ENCODE measurements at regions not wholly inside any gene's neighbourhood (a gene's known extent, or its start where the extent isn't known, plus 50 kb on each side); places are given as distances from the start of the nearest gene placed in this dataset.

- POLR2A ChIA-PET, result no interaction called here
- TF ChIP-seq, protein P1, sequence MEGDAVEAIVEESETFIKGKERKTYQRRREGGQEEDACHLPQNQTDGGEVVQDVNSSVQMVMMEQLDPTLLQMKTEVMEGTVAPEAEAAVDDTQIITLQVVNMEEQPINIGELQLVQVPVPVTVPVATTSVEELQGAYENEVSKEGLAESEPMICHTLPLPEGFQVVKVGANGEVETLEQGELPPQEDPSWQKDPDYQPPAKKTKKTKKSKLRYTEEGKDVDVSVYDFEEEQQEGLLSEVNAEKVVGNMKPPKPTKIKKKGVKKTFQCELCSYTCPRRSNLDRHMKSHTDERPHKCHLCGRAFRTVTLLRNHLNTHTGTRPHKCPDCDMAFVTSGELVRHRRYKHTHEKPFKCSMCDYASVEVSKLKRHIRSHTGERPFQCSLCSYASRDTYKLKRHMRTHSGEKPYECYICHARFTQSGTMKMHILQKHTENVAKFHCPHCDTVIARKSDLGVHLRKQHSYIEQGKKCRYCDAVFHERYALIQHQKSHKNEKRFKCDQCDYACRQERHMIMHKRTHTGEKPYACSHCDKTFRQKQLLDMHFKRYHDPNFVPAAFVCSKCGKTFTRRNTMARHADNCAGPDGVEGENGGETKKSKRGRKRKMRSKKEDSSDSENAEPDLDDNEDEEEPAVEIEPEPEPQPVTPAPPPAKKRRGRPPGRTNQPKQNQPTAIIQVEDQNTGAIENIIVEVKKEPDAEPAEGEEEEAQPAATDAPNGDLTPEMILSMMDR (IDR thresholded peaks at IDR 0.05; ENCODE audit: insufficient read depth, low read length, missing control alignments), result no peak
Observed at GRCh38 chr12:94056419-94057158, 91.8 kb upstream of the PLXNC1 start.

DNA sequence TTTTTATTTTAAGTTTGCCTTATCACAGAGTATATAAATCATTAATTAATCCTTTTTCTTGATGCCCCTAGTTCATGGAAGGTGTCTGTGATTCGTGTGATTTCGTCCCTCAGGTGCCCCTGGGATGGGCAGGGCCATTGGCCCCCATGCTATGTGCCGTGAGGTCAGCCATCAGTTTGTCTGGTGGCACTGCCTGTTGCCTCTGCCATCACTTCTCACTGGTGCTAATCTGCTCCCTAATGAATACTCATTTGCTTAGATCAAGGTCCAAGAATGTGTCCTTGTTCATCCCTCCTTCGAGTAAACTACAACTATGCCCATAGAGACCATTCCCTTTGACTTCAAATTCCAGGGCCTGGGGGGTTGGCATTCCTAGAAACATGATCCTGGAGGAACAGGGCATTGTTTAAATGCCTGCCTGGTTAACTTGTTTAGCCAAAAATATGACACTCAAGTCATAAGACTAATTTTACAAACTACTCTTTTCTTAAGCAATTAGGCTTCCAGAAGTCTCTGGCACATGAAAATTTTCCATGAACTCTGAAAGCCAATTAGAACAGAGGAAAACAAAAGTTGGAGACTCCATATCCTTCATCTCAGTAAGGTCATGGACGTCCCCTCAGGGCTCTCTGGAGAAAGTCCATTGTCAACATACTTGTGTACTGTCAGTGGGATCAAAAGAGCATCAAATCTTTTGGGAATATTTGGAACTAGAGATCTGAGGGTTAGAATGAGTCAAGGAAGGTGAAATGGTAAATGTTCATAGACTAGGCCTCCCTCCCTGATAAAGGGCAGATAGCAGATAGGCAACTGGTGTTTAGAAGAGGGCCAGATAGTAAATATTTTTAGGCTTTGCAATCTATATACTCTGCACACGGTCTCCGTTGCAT is 90.9 kb upstream of the PLXNC1 start:
- CTCF ChIA-PET, result interaction anchor here (1.0 kb wide), 1 partner anchor 18 kb away, joined by 3 read pairs; no protein-coding TSS in a partner anchor
- POLR2A ChIA-PET, result no interaction called here
- TF ChIP-seq, protein P1 (IDR thresholded peaks at IDR 0.05; ENCODE audit: insufficient read depth, low read length, missing control alignments), result no peak
- no peak for DNase-seq (ENCODE audit: low read depth, low spot score)
- no peak overlapping the region for H3K4me3 ChIP-seq (ENCODE audit: low read depth, low read length)

More at GRCh38 chr12:94056419-94057158, 91.8 kb upstream of the PLXNC1 start:
- no peak overlapping the region for H3K4me3 ChIP-seq (ENCODE audit: low read depth, low read length)
- CTCF ChIA-PET, result interaction anchor here (1.0 to 1.9 kb wide), 4 partner anchors 19 to 289 kb away, joined by 3 to 9 read pairs (median 4); no protein-coding TSS in a partner anchor
- no peak for DNase-seq (ENCODE audit: low read depth, low spot score)

DNA sequence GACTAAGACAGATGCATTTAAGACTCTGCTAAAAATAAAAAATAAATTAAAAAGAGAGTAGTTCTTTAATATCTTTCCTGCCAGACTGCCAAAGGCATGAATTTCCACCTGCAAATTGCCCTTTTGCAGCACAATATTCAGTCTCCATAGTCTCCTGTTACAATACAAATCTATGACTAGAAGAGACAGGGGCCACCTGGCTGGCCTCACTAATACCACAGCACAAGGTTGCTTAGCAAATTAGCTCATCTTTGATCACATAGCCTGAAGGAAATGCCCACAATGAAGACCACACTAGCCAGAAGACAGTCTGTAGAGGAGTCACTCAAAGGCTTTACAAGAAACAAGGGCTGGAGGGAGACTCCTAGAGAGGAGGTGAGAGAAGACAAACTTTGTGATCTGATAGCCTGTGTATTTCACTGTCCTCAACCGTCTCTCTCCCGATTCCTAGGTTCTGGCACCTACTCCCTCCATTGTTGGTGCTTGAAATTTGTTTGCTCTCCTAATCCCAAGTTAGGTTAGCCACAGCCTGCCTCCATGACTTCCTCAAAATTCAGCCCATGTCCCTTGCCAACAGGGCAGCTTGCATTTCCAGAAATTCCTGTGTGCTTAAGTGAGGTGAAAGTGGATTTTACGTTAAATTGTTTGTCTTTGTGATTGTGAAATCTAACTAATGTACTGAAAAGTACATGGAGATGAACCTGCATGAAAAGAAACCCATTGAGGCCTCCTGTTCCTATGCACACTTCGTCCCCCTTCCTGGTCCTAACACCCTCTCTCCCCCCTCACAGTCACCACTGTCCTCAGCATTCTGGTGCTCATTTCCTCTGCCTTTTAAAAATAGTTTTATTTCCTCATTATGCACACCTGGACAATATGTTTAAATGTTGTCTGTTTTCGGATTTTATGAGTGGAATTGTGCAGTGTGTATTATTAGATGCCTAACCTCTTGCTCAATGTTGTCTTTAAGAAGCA is 88.7 kb upstream of the PLXNC1 start:
- POLR2A ChIA-PET, result no interaction called here
- CTCF ChIA-PET, result interaction anchor here (1.1 kb wide), 1 partner anchor 292 kb away, joined by 3 read pairs; no protein-coding TSS in a partner anchor
- DNase-seq (ENCODE audit: low read depth, low spot score), result no peak
- TF ChIP-seq, protein P1 (IDR thresholded peaks at IDR 0.05; ENCODE audit: insufficient read depth, low read length, missing control alignments), result no peak
- H3K4me3 ChIP-seq (ENCODE audit: low read depth, low read length), result no peak overlapping the region

DNA sequence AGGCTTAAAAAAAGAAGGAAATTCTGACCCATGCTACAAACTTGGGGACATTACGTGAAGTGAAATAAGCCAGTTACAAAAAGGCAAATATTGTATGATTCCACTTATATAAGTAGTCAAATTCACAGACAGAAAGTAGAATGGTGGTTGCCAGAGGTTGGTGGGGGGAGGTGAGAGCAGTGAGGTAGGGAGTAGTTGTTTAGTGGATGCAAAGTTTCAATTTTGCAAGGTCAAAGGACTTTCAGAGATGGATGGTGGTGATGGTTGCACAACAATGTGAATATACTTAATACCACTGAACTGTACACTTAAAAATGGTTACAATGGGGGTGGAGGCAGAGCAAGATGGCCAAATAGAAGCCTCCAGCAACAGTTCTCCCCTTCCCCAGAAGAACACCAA is 86.2 kb upstream of the PLXNC1 start:
- POLR2A ChIA-PET, result no interaction called here
- H3K4me3 ChIP-seq (ENCODE audit: low read depth, low read length), result no peak overlapping the region
- TF ChIP-seq, protein P1 (IDR thresholded peaks at IDR 0.05; ENCODE audit: insufficient read depth, low read length, missing control alignments), result no peak
- CTCF ChIA-PET, result no interaction called here
- no peak for DNase-seq (ENCODE audit: low read depth, low spot score)

DNA sequence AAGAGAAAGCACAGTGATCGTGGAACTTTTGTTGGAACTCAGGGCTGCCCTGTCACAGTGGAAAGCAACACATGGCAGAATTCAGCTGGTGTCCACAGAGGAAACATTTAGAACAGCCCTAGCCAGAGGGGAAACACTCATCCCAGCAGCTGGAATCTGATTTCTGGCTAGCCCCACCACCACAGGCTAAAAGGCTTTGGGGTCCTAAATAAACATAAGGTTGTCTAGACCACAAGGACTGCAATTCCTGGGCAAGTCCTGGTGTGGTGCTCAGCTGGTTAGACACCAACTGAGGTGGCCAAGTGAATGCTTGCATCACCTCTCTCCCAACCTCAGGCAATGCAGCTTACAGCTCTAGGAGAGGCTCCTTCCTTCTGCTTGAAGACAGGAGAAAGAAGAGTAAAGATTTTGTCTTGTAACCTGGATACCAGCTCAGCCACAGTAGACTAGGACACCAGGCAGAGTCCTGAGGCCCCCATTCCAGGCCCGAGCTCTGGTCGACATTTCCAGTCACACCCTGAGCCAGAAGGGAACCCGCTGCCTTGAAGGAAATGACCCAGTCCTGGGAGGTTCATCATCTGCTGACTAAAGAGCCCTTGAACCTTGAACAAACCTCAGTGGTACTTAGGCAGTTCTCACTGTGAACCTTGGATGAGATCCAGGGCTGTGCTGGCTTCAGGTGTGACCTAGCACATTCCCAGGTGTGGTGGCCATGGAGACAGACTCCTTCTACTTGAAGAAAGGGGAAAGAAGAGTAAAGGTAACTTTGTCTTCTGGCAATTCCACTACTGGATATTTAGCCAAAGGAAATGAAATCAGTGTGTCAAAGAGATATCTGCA is 85.4 kb upstream of the PLXNC1 start:
- H3K4me3 ChIP-seq (ENCODE audit: low read depth, low read length), result no peak overlapping the region
- TF ChIP-seq, protein P1 (IDR thresholded peaks at IDR 0.05; ENCODE audit: insufficient read depth, low read length, missing control alignments), result no peak
- POLR2A ChIA-PET, result no interaction called here
- CTCF ChIA-PET, result interaction anchor here (1.4 kb wide), 1 partner anchor 12 kb away, joined by 6 read pairs; no protein-coding TSS in a partner anchor
- DNase-seq (ENCODE audit: low read depth, low spot score), result no peak

Measured in AG04449 (cell line).